ENCODE measurements at regions not wholly inside any gene's neighbourhood (a gene's known extent, or its start where the extent isn't known, plus 50 kb on each side); places are given as distances from the start of the nearest gene placed in this dataset.

DNA sequence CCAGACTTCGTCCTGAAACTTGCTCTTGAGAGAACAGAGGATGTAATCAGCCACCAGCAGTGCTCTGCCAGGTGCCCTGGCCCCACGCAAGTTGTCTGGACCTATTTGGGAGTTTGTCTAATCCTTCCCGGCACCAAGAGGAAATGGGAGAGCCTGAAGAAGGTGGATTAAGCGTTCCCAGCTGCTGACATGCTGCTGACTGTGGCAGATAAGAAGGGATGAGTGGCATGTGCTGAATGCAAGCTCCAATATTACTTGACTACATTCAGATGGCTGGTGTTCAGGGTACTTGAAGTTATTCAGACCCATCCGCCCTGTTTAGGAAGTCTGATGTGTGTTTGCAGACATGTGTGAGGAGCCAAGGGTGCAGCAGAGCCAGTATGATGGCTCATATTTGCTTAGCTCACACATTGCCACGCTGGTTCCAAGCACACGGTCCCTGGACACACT lies 440.6 kb upstream of the CCDC196 start:
- no peak overlapping the region for H3K4me3 ChIP-seq (ENCODE audit: low read depth, low read length)

DNA sequence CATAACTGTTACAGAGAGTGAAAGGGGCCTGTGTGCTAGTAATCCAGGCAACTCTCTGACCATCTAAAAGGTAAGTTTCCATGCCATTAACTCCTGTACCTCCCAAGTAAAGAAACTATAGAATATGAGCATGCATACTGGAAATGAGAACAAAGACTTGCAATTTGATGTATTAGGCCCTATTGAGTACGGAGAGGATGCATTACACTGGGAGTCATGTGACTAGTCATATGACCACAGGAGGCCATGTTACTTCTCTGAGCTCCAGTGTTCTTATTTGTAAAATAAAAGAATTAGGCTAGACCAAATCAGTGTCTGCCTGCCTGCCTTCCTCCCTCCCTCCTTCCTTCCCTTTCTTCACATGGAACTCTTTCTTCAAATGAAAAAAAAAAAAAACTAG lies 440.1 kb upstream of the CCDC196 start:
- no peak overlapping the region for H3K4me3 ChIP-seq (ENCODE audit: low read depth, low read length)
- TF ChIP-seq, protein P1, sequence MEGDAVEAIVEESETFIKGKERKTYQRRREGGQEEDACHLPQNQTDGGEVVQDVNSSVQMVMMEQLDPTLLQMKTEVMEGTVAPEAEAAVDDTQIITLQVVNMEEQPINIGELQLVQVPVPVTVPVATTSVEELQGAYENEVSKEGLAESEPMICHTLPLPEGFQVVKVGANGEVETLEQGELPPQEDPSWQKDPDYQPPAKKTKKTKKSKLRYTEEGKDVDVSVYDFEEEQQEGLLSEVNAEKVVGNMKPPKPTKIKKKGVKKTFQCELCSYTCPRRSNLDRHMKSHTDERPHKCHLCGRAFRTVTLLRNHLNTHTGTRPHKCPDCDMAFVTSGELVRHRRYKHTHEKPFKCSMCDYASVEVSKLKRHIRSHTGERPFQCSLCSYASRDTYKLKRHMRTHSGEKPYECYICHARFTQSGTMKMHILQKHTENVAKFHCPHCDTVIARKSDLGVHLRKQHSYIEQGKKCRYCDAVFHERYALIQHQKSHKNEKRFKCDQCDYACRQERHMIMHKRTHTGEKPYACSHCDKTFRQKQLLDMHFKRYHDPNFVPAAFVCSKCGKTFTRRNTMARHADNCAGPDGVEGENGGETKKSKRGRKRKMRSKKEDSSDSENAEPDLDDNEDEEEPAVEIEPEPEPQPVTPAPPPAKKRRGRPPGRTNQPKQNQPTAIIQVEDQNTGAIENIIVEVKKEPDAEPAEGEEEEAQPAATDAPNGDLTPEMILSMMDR (IDR thresholded peaks at IDR 0.05; ENCODE audit: borderline replicate concordance, insufficient read depth, low read depth, low read length) = no peak

More for the DNA sequence above, 440.6 kb upstream of the CCDC196 start:
- TF ChIP-seq, protein P1 (IDR thresholded peaks at IDR 0.05; ENCODE audit: borderline replicate concordance, insufficient read depth, low read depth, low read length) = no peak

DNA sequence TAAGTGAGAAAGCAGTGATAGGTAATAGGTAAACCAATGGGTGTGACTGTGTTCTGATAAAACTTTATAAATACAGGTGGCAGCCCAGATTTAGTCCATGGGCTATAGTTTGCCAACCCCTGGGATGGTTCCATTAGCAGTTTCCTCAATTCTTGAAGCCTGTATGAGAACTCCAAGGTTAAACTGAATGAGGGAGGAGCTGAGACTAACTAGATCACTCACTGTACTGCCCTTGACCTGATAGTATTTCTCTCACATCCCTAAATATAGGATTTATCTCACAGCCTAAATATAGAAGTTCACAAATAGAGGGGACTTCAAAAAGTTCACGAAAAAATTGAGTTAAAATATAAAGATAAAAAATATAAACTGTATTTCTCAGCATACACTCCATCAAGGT lies 439.6 kb upstream of the CCDC196 start:
- TF ChIP-seq, protein P1 (IDR thresholded peaks at IDR 0.05; ENCODE audit: borderline replicate concordance, insufficient read depth, low read depth, low read length) = no peak
- H3K4me3 ChIP-seq (ENCODE audit: low read depth, low read length) = no peak overlapping the region

DNA sequence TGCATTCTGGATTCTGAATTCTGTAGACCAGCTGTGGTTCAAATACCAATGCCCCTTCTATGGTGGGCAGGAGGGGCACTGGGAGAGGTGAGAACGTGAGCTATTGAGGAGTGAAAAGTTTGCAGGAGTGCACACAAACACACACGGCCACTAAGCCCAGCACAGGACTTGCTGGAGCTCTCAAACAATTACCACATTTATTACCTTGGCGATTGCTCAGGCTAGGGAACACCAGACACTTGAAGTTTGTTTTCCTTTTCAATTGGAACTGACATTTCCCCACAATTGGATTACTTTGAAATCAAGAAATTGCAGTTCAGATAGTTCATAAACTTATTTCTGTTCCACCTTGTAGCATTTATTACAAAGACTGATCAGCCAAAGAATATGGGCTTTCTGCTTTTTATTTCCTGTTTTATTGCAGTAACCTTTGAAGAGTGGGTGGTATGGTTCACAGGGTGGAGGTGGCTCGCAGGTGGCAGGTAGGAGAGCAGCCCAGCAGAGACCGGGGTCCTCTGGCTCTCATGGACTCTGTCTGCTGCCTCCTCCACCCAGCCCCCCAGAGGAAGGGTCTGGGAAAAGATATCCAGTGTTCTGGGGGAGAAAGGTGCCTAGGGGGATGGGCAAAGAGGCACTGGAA lies 429.8 kb upstream of the CCDC196 start:
- TF ChIP-seq, protein P1 (IDR thresholded peaks at IDR 0.05; ENCODE audit: borderline replicate concordance, insufficient read depth, low read depth, low read length) = no peak
- H3K4me3 ChIP-seq (ENCODE audit: low read depth, low read length) = no peak overlapping the region

DNA sequence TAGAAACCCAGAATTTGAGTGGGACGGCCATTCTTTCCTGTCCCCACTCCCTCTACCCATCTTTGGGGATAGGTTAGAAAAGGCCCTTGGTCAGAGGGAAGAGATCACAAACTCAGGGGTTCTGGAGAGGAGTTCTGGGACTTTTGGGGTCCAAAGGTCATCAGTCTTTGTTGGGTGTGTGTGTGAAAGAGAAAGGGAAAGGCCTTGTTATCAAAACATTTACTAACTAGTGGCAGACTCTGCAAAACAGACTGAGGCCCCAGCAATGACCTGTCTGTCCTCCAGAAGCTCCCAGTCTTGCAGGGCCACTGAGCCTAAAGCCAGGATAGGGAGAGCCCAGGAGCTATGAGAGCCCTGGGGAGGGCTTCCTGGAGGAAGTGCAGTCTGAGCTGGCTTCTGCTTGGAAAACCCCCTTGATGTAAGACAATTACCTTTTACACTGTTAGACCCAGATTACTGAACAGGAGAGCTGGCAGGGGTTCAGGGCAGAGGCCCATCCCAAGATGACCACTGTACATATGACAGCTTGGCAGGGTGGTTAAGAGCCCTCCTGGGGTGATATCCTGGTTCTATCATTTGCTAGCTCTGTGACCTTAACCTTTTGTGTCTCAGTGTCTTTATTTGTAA lies 429.1 kb upstream of the CCDC196 start:
- TF ChIP-seq, protein P1 (IDR thresholded peaks at IDR 0.05; ENCODE audit: borderline replicate concordance, insufficient read depth, low read depth, low read length) = no peak
- no peak overlapping the region for H3K4me3 ChIP-seq (ENCODE audit: low read depth, low read length)

DNA sequence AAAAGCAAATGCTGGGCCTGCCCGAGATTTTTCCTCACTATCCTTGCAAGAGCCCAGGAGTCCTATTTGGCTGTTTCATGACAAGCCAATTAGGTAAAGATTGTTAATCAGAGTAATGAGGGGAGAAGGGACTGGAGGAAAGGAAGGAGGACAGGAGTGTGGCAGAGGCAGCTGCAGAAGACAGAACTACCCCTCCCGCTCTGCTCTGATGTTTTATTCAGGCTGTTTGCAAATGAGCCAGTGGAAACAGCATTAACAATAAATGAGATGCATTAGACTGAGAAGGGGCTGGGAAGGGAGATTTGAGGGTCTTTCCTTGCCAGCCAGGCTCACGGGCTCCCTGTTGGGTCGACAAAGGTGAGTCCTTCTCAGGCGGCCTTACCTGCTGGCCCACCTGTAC lies 421.0 kb upstream of the CCDC196 start:
- TF ChIP-seq, protein P1 (IDR thresholded peaks at IDR 0.05; ENCODE audit: borderline replicate concordance, insufficient read depth, low read depth, low read length) = no peak
- H3K4me3 ChIP-seq (ENCODE audit: low read depth, low read length) = no peak overlapping the region

Data from GM12875 (cell line).